ENCODE measurements at regions not wholly inside any gene's neighbourhood (a gene's known extent, or its start where the extent isn't known, plus 50 kb on each side); places are given as distances from the start of the nearest gene placed in this dataset.

DNA sequence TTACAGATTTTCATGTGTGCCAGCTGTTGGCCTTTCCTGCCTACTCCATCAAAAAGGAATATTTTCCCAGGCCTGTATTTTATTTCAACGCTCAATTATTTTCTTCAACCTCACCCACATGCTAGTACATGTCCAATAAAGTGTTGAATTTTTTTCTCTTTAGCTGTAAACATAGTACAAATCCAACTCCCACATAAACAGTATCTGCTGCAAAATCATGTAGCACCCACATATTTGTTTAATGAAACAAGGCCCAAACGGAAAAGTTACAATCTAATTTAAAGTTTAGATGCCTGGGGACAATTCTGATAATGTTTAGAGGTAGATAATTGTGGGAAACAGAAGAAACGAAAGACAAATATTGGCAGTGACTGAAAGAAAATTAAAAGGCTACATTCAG lies 275.4 kb upstream of the ACVR2A start:
- no peak overlapping the region for H3K4me3 ChIP-seq
- intact Hi-C loops (cut with DNase I) = no loop called here
- DNase-seq = no peak
- H3K27ac ChIP-seq = no peak overlapping the region
- WGBS, 4 donors = 62 to 75% (median 71%) methylated on average over 3 of the region's 3 CpGs
- no peaks in the 10 kb centered on the region for H3K9me3 ChIP-seq (replicated peaks in 1 of 3)
- H3K36me3 ChIP-seq (replicated peaks in 1 of 2) = no peaks in the 10 kb centered on the region
- no peaks in the 10 kb centered on the region for H3K4me1 ChIP-seq (replicated peaks in 1 of 2)
- no peaks in the 10 kb centered on the region for H3K27me3 ChIP-seq
- TF ChIP-seq POLR2A (IDR thresholded peaks at IDR 0.05) = no peak
- TF ChIP-seq, protein P1, sequence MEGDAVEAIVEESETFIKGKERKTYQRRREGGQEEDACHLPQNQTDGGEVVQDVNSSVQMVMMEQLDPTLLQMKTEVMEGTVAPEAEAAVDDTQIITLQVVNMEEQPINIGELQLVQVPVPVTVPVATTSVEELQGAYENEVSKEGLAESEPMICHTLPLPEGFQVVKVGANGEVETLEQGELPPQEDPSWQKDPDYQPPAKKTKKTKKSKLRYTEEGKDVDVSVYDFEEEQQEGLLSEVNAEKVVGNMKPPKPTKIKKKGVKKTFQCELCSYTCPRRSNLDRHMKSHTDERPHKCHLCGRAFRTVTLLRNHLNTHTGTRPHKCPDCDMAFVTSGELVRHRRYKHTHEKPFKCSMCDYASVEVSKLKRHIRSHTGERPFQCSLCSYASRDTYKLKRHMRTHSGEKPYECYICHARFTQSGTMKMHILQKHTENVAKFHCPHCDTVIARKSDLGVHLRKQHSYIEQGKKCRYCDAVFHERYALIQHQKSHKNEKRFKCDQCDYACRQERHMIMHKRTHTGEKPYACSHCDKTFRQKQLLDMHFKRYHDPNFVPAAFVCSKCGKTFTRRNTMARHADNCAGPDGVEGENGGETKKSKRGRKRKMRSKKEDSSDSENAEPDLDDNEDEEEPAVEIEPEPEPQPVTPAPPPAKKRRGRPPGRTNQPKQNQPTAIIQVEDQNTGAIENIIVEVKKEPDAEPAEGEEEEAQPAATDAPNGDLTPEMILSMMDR (IDR thresholded peaks at IDR 0.05) = no peak

DNA sequence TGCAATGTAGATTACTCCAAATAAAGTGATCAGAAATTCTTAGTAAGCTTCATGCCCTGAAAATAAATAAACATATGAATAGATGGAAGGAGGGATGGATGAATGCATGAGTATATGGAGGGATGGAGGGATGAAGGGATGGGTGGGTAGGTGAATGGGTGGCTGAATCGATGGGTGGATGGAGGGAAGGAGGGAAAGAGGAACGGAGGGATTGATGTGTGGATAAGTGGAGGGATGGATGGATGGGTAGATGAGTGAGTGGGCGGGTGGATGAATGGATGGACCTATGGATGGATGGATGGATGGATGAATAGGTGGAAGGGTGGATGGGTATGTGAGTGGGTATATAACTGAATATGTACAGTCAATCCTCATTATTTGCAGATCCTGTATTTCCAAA lies 276.7 kb upstream of the ACVR2A start:
- no peaks in the 10 kb centered on the region for H3K4me1 ChIP-seq (replicated peaks in 1 of 2)
- H3K9me3 ChIP-seq (replicated peaks in 1 of 3) = no peaks in the 10 kb centered on the region
- H3K27me3 ChIP-seq = no peaks in the 10 kb centered on the region
- DNase-seq = no peak
- no peak overlapping the region for H3K27ac ChIP-seq
- WGBS, 4 donors = 81 to 91% (median 87%) methylated on average over 3 of the region's 3 CpGs
- H3K4me3 ChIP-seq = no peak overlapping the region
- no peak for TF ChIP-seq POLR2A (IDR thresholded peaks at IDR 0.05)
- TF ChIP-seq, protein P1 (IDR thresholded peaks at IDR 0.05) = no peak
- no peaks in the 10 kb centered on the region for H3K36me3 ChIP-seq (replicated peaks in 1 of 2)
- intact Hi-C loops (cut with DNase I) = no loop called here

DNA sequence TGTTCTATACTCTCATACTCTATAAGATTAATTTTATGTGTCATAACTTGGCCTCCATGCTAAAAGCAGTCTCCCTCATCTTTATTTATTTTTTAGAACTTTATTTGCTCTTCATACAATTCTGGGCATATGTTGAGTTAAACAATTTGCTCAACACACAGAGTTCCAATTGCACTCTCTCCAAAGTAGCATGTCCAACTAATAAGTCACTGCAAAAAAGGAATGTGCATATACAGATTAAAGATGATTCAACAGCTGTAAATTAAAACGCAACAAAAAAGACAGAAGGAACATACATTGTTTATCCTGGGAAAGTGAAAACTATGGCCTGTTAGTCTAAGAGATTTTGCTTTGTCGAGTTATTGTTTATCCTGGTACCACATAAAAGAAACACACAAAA lies 277.7 kb upstream of the ACVR2A start:
- H3K27me3 ChIP-seq = no peaks in the 10 kb centered on the region
- H3K9me3 ChIP-seq (replicated peaks in 1 of 3) = no peaks in the 10 kb centered on the region
- DNase-seq = no peak
- no peak overlapping the region for H3K4me3 ChIP-seq
- no peak for TF ChIP-seq POLR2A (IDR thresholded peaks at IDR 0.05)
- TF ChIP-seq, protein P1 (IDR thresholded peaks at IDR 0.05) = no peak
- no peaks in the 10 kb centered on the region for H3K4me1 ChIP-seq (replicated peaks in 1 of 2)
- 68 to 77% (median 72%) methylated on average over 2 of the region's 2 CpGs for WGBS, 4 donors
- no peak overlapping the region for H3K27ac ChIP-seq
- H3K36me3 ChIP-seq (replicated peaks in 1 of 2) = no peaks in the 10 kb centered on the region
- intact Hi-C loops (cut with DNase I) = no loop called here

DNA sequence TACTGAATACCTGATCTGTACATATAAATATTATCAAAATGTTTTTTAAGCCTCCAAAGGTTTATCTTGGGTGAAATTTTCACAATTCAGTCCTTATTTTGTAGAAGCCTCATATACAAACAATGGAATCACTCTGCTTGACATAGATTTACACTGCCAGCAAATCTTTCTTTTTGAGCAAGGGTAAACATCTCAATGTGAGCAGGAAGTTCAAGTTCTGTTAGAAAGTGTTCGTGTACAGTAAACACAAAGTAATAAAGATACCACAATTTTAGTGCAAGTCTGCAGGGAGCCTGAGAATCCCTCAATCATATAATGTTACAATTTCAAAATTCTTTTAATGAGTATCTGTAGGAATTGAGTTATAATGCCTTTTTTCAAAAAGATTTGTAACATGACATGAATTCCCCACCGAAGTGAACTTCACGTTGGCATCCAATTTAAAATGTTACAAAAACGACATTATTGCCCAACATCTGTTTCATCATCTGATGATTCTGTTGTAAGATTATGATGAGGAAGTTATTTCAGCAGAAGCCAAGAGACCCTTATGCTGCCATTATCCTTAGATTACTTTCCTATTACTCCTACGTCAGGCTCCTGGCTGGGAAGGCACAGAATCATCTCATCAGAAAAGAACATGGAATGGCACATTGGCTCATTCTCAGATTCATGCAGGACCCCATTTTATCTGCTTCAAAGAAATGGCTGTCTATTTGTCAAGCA lies 283.9 kb upstream of the ACVR2A start:
- TF ChIP-seq, protein P1 (IDR thresholded peaks at IDR 0.05) = no peak
- TF ChIP-seq POLR2A (IDR thresholded peaks at IDR 0.05) = no peak
- whole genome bisulfite sequencing, 4 donors = 42 to 54% (median 49%) methylated on average over 5 of the region's 5 CpGs
- H3K4me1 ChIP-seq (replicated peaks in 1 of 2) = no peaks in the 10 kb centered on the region
- H3K27me3 ChIP-seq = no peaks in the 10 kb centered on the region
- DNase-seq = no peak
- H3K27ac ChIP-seq = no peak overlapping the region
- no peaks in the 10 kb centered on the region for H3K36me3 ChIP-seq (replicated peaks in 1 of 2)
- H3K4me3 ChIP-seq = no peak overlapping the region
- H3K9me3 ChIP-seq (replicated peaks in 1 of 3) = no peaks in the 10 kb centered on the region
- intact Hi-C loops (cut with DNase I) = no loop called here
